ENCODE measurements at regions not wholly inside any gene's neighbourhood (a gene's known extent, or its start where the extent isn't known, plus 50 kb on each side); places are given as distances from the start of the nearest gene placed in this dataset.
"Not testable (repeated sequence)": the region's sequence is repeated elsewhere in the genome, so short reads cannot be mapped to it uniquely, and the experiment has no call there.

- H3K4me3 ChIP-seq (ENCODE audit: extremely low read depth, insufficient read depth, low read length, poor library complexity, severe bottlenecking): no peak overlapping the region
- H3K27ac ChIP-seq (ENCODE audit: low read depth, low read length, severe bottlenecking): no peak overlapping the region
- no peaks in the 10 kb centered on the region for H3K4me1 ChIP-seq (ENCODE audit: control insufficient read depth, insufficient read depth, low read length, poor library complexity, severe bottlenecking)
- H3K9me3 ChIP-seq (ENCODE audit: control insufficient read depth, low read length): no peaks in the 10 kb centered on the region
- 94 to 100% methylated on average over 2 of the region's 3 CpGs for WGBS, 2 experiments (ENCODE audit: insufficient coverage in 2 of 2)
- no peaks in the 10 kb centered on the region for H3K36me3 ChIP-seq (ENCODE audit: control insufficient read depth, insufficient read depth, low read length)
Measured at GRCh38 chr1:157356601-157357000, 195.7 kb downstream of the FCRL5 start.

- 45 to 78% methylated on average over 2 of the region's 2 CpGs for WGBS, 2 experiments (ENCODE audit: insufficient coverage in 2 of 2)
Measured at GRCh38 chr1:157353546-157353945, 198.8 kb downstream of the FCRL5 start.

GRCh38 chr1:157352817-157353408 is 199.4 kb downstream of the FCRL5 start:
- WGBS, 2 experiments (ENCODE audit: insufficient coverage in 2 of 2): 100% methylated on average over 1 of the region's 1 CpG; no CpG with 5 or more reads in 1 of the 2 experiments
- no peak overlapping the region for H3K4me3 ChIP-seq (ENCODE audit: extremely low read depth, insufficient read depth, low read length, poor library complexity, severe bottlenecking)
- H3K9me3 ChIP-seq (ENCODE audit: control insufficient read depth, low read length): no peaks in the 10 kb centered on the region
- no peaks in the 10 kb centered on the region for H3K36me3 ChIP-seq (ENCODE audit: control insufficient read depth, insufficient read depth, low read length)
- no peaks in the 10 kb centered on the region for H3K4me1 ChIP-seq (ENCODE audit: control insufficient read depth, insufficient read depth, low read length, poor library complexity, severe bottlenecking)
- H3K27ac ChIP-seq (ENCODE audit: low read depth, low read length, severe bottlenecking): no peak overlapping the region

More at GRCh38 chr1:157353546-157353945, 198.8 kb downstream of the FCRL5 start:
- H3K36me3 ChIP-seq (ENCODE audit: control insufficient read depth, insufficient read depth, low read length): no peaks in the 10 kb centered on the region
- no peak overlapping the region for H3K4me3 ChIP-seq (ENCODE audit: extremely low read depth, insufficient read depth, low read length, poor library complexity, severe bottlenecking)
- H3K9me3 ChIP-seq (ENCODE audit: control insufficient read depth, low read length): no peaks in the 10 kb centered on the region
- no peaks in the 10 kb centered on the region for H3K4me1 ChIP-seq (ENCODE audit: control insufficient read depth, insufficient read depth, low read length, poor library complexity, severe bottlenecking)
- H3K27ac ChIP-seq (ENCODE audit: low read depth, low read length, severe bottlenecking): no peak overlapping the region

GRCh38 chr1:157352216-157352615 is 200.1 kb downstream of the FCRL5 start:
- Histone ChIP-seq H3K4me1 (ENCODE audit: control insufficient read depth, insufficient read depth, low read length, poor library complexity, severe bottlenecking) (no peaks in the 10 kb centered on the region), H3K36me3 (ENCODE audit: control insufficient read depth, insufficient read depth, low read length) (no peaks in the 10 kb centered on the region), H3K27ac (ENCODE audit: low read depth, low read length, severe bottlenecking) (no peak overlapping the region), H3K9me3 (ENCODE audit: control insufficient read depth, low read length) (no peaks in the 10 kb centered on the region), H3K4me3 (ENCODE audit: extremely low read depth, insufficient read depth, low read length, poor library complexity, severe bottlenecking) (no peak overlapping the region)
- WGBS, 2 experiments (ENCODE audit: insufficient coverage in 2 of 2): 87 to 93% methylated on average over 2 to 3 of the region's 3 CpGs

- not testable (repeated sequence) for H3K9me3 ChIP-seq (ENCODE audit: control insufficient read depth, low read length); H3K4me3 ChIP-seq (ENCODE audit: extremely low read depth, insufficient read depth, low read length, poor library complexity, severe bottlenecking); H3K27ac ChIP-seq (ENCODE audit: low read depth, low read length, severe bottlenecking); H3K4me1 ChIP-seq (ENCODE audit: control insufficient read depth, insufficient read depth, low read length, poor library complexity, severe bottlenecking); H3K36me3 ChIP-seq (ENCODE audit: control insufficient read depth, insufficient read depth, low read length)
- WGBS, 2 experiments (ENCODE audit: insufficient coverage in 2 of 2): 83 to 100% methylated on average over 2 of the region's 2 CpGs
Measured at GRCh38 chr1:157351800-157352199, 200.5 kb downstream of the FCRL5 start.

- Histone ChIP-seq H3K4me1 (ENCODE audit: control insufficient read depth, insufficient read depth, low read length, poor library complexity, severe bottlenecking) (no peaks in the 10 kb centered on the region), H3K36me3 (ENCODE audit: control insufficient read depth, insufficient read depth, low read length) (no peaks in the 10 kb centered on the region), H3K27ac (ENCODE audit: low read depth, low read length, severe bottlenecking) (no peak overlapping the region), H3K4me3 (ENCODE audit: extremely low read depth, insufficient read depth, low read length, poor library complexity, severe bottlenecking) (no peak overlapping the region), H3K9me3 (ENCODE audit: control insufficient read depth, low read length) (no peaks in the 10 kb centered on the region)
- WGBS, 2 experiments (ENCODE audit: insufficient coverage in 2 of 2): 71 to 93% methylated on average over 1 to 4 of the region's 4 CpGs
Measured at GRCh38 chr1:157348538-157349480, 203.5 kb downstream of the FCRL5 start.

GRCh38 chr1:157347506-157347905 is 204.8 kb downstream of the FCRL5 start:
- Histone ChIP-seq H3K36me3 (ENCODE audit: control insufficient read depth, insufficient read depth, low read length) (no peaks in the 10 kb centered on the region), H3K4me3 (ENCODE audit: extremely low read depth, insufficient read depth, low read length, poor library complexity, severe bottlenecking) (no peak overlapping the region), H3K9me3 (ENCODE audit: control insufficient read depth, low read length) (no peaks in the 10 kb centered on the region), H3K4me1 (ENCODE audit: control insufficient read depth, insufficient read depth, low read length, poor library complexity, severe bottlenecking) (no peaks in the 10 kb centered on the region), H3K27ac (ENCODE audit: low read depth, low read length, severe bottlenecking) (no peak overlapping the region)
- WGBS, 2 experiments (ENCODE audit: insufficient coverage in 2 of 2): 100% methylated on average over 1 of the region's 1 CpG; no CpG with 5 or more reads in 1 of the 2 experiments

- WGBS, 2 experiments (ENCODE audit: insufficient coverage in 2 of 2): 60 to 83% methylated on average over 1 of the region's 1 CpG
- H3K36me3 ChIP-seq (ENCODE audit: control insufficient read depth, insufficient read depth, low read length); H3K4me1 ChIP-seq (ENCODE audit: control insufficient read depth, insufficient read depth, low read length, poor library complexity, severe bottlenecking); H3K9me3 ChIP-seq (ENCODE audit: control insufficient read depth, low read length); H3K27ac ChIP-seq (ENCODE audit: low read depth, low read length, severe bottlenecking); H3K4me3 ChIP-seq (ENCODE audit: extremely low read depth, insufficient read depth, low read length, poor library complexity, severe bottlenecking): not testable (repeated sequence)
Measured at GRCh38 chr1:157337785-157338184, 199.6 kb upstream of the ETV3 start.

GRCh38 chr1:157335056-157335455 is 196.9 kb upstream of the ETV3 start:
- H3K4me3 ChIP-seq (ENCODE audit: extremely low read depth, insufficient read depth, low read length, poor library complexity, severe bottlenecking): no peak overlapping the region
- no peaks in the 10 kb centered on the region for H3K4me1 ChIP-seq (ENCODE audit: control insufficient read depth, insufficient read depth, low read length, poor library complexity, severe bottlenecking)
- H3K9me3 ChIP-seq (ENCODE audit: control insufficient read depth, low read length): peaks cover 3% of the 10 kb centered on the region
- no peaks in the 10 kb centered on the region for H3K36me3 ChIP-seq (ENCODE audit: control insufficient read depth, insufficient read depth, low read length)
- no CpG with 5 or more reads among the region's 2 CpGs for WGBS, 2 experiments (ENCODE audit: insufficient coverage in 2 of 2)
- H3K27ac ChIP-seq (ENCODE audit: low read depth, low read length, severe bottlenecking): no peak overlapping the region

- Histone ChIP-seq H3K27ac (ENCODE audit: low read depth, low read length, severe bottlenecking) (no peak overlapping the region), H3K36me3 (ENCODE audit: control insufficient read depth, insufficient read depth, low read length) (no peaks in the 10 kb centered on the region), H3K4me1 (ENCODE audit: control insufficient read depth, insufficient read depth, low read length, poor library complexity, severe bottlenecking) (no peaks in the 10 kb centered on the region), H3K4me3 (ENCODE audit: extremely low read depth, insufficient read depth, low read length, poor library complexity, severe bottlenecking) (no peak overlapping the region), H3K9me3 (ENCODE audit: control insufficient read depth, low read length) (peaks cover 3% of the 10 kb centered on the region)
- WGBS, 2 experiments (ENCODE audit: insufficient coverage in 2 of 2): 80 to 86% methylated on average over 1 to 2 of the region's 2 CpGs
Measured at GRCh38 chr1:157334041-157334440, 195.8 kb upstream of the ETV3 start.

- not testable (repeated sequence) for H3K4me1 ChIP-seq (ENCODE audit: control insufficient read depth, insufficient read depth, low read length, poor library complexity, severe bottlenecking)
Measured at GRCh38 chr1:157330177-157330576, 192.0 kb upstream of the ETV3 start.

More at GRCh38 chr1:157330177-157330576, 192.0 kb upstream of the ETV3 start:
- not testable (repeated sequence) for H3K4me3 ChIP-seq (ENCODE audit: extremely low read depth, insufficient read depth, low read length, poor library complexity, severe bottlenecking); H3K9me3 ChIP-seq (ENCODE audit: control insufficient read depth, low read length); H3K36me3 ChIP-seq (ENCODE audit: control insufficient read depth, insufficient read depth, low read length); H3K27ac ChIP-seq (ENCODE audit: low read depth, low read length, severe bottlenecking)

Measured in mesodermal cell (in vitro differentiated cells).